H9 (cell line): ENCODE measurements at regions not wholly inside any gene's neighbourhood (a gene's known extent, or its start where the extent isn't known, plus 50 kb on each side); places are given as distances from the start of the nearest gene placed in this dataset.

ENCODE experiments used
- DNase-seq: peaks from one replicate; pipeline ENCODE4 v3.0.0-alpha.2; 2017
- H2AFZ ChIP-seq: one replicate; pipeline ENCODE4 v1.6.1; 2013; ENCODE audit warnings: mild to moderate bottlenecking, low read length, control low read depth, moderate library complexity
- H2AK5ac ChIP-seq: 2 replicates; pipeline ENCODE4 v1.6.1; 2013; ENCODE audit warnings: low read length, control low read depth, mixed read lengths; ENCODE audit not compliant: insufficient read length
- H2BK120ac ChIP-seq: one replicate; pipeline ENCODE4 v1.6.1; 2013; ENCODE audit warnings: low read depth, mild to moderate bottlenecking, low read length, control low read depth, inconsistent platforms; ENCODE audit not compliant: poor library complexity, severe bottlenecking
- H2BK12ac ChIP-seq: 2 replicates; pipeline ENCODE4 v1.6.1; 2013; ENCODE audit warnings: low read length, control low read depth, mixed read lengths, low read depth; ENCODE audit not compliant: insufficient read length
- H2BK15ac ChIP-seq: 2 replicates; pipeline ENCODE4 v1.6.1; 2013; ENCODE audit warnings: low read depth, low read length, control low read depth
- H2BK20ac ChIP-seq: one replicate; pipeline ENCODE4 v1.6.1; 2013; ENCODE audit warnings: low read depth, mild to moderate bottlenecking, low read length, control low read depth, inconsistent platforms; ENCODE audit not compliant: poor library complexity, severe bottlenecking
- H2BK5ac ChIP-seq: 2 replicates; pipeline ENCODE4 v1.6.1; 2013; ENCODE audit warnings: low read length, control low read depth, mixed read lengths; ENCODE audit not compliant: insufficient read length
- H3K14ac ChIP-seq: 2 replicates; pipeline ENCODE4 v1.6.1; 2013; ENCODE audit warnings: low read length, control low read depth; ENCODE audit not compliant: insufficient read depth
- H3K18ac ChIP-seq: 2 replicates; pipeline ENCODE4 v1.6.1; 2013; ENCODE audit warnings: low read depth, mild to moderate bottlenecking, mixed read lengths, low read length, control low read depth; ENCODE audit not compliant: insufficient read length
- H3K23ac ChIP-seq: 2 replicates; pipeline ENCODE4 v1.6.1; 2013; ENCODE audit warnings: low read length, control low read depth, mixed read lengths, low read depth; ENCODE audit not compliant: insufficient read length
- H3K23me2 ChIP-seq: 2 replicates; pipeline ENCODE4 v1.6.1; 2013; ENCODE audit warnings: low read depth, mild to moderate bottlenecking, mixed read lengths, low read length, control low read depth; ENCODE audit not compliant: insufficient read length, poor library complexity, severe bottlenecking
- H3K27ac ChIP-seq: 2 replicates; pipeline ENCODE4 v1.5.1; 2013; ENCODE audit warnings: low read length, control low read depth, mixed read lengths, low read depth; ENCODE audit not compliant: insufficient read length
- H3K27me3 ChIP-seq: 2 replicates; pipeline ENCODE4 v1.6.1; 2013; ENCODE audit warnings: low read length, control low read depth, inconsistent platforms; ENCODE audit not compliant: insufficient read depth
- H3K4ac ChIP-seq: 2 replicates; pipeline ENCODE4 v1.6.1; 2013; ENCODE audit warnings: low read depth, mild to moderate bottlenecking, control low read depth, inconsistent platforms, low read length, moderate library complexity
- H3K4me1 ChIP-seq: 2 replicates; pipeline ENCODE4 v1.6.1; 2013; ENCODE audit warnings: low read length, control low read depth, inconsistent platforms; ENCODE audit not compliant: insufficient read depth
- H3K4me2 ChIP-seq: 2 replicates; pipeline ENCODE4 v1.6.1; 2013; ENCODE audit warnings: low read length, control low read depth, mixed read lengths; ENCODE audit not compliant: insufficient read length, insufficient read depth
- H3K56ac ChIP-seq: 2 replicates; pipeline ENCODE4 v1.6.1; 2013; ENCODE audit warnings: low read depth, mild to moderate bottlenecking, mixed read lengths, low read length, control low read depth; ENCODE audit not compliant: insufficient read length
- H3K79me1 ChIP-seq: 2 replicates; pipeline ENCODE4 v1.6.1; 2013; ENCODE audit warnings: low read depth, mild to moderate bottlenecking, moderate library complexity, low read length, control low read depth, inconsistent platforms; ENCODE audit not compliant: insufficient read depth, poor library complexity, severe bottlenecking
- H3K79me2 ChIP-seq: 2 replicates; pipeline ENCODE4 v1.6.1; 2013; ENCODE audit warnings: low read length, control low read depth, inconsistent platforms; ENCODE audit not compliant: insufficient read depth
- H3K9ac ChIP-seq: 2 replicates; pipeline ENCODE4 v1.6.1; 2013; ENCODE audit warnings: low read length, control low read depth, mixed read lengths; ENCODE audit not compliant: insufficient read length; ENCODE audit errors: extremely low read depth
- H3K9me3 ChIP-seq: one replicate; pipeline ENCODE4 v1.6.1; 2013; ENCODE audit warnings: low read depth, low read length, inconsistent platforms; ENCODE audit not compliant: control insufficient read depth
- H3T11ph ChIP-seq: one replicate; pipeline ENCODE4 v1.6.1; 2013; ENCODE audit warnings: mild to moderate bottlenecking, low read length, control low read depth, inconsistent platforms
- H4K20me1 ChIP-seq: one replicate; pipeline ENCODE4 v1.6.1; 2013; ENCODE audit not compliant: control insufficient read depth, insufficient read length, insufficient read depth
- H4K5ac ChIP-seq: 2 replicates; pipeline ENCODE4 v1.6.1; 2013; ENCODE audit warnings: low read depth, mild to moderate bottlenecking, mixed read lengths, low read length, control low read depth; ENCODE audit not compliant: insufficient read length
- H4K8ac ChIP-seq: replicated peaks from 2 replicates; pipeline ENCODE4 v1.6.1; 2013; ENCODE audit warnings: low read length, control low read depth, mixed read lengths, low read depth; ENCODE audit not compliant: insufficient read length
- H4K91ac ChIP-seq: 2 replicates; pipeline ENCODE4 v1.6.1; 2013; ENCODE audit warnings: low read depth, mild to moderate bottlenecking, moderate library complexity, mixed read lengths, low read length, control low read depth; ENCODE audit not compliant: insufficient read length
- H3K27ac Mint-ChIP-seq, 3 experiments: 2 replicates in 2 of 3; 3 replicates in 1 of 3; pipeline ENCODE4 v1.8.0; 2020 to 2021; ENCODE audit warnings: mixed read lengths in 3 of 3, mild to moderate bottlenecking in 1 of 3, moderate library complexity in 1 of 3
- H3K27me3 Mint-ChIP-seq: 2 replicates; pipeline ENCODE4 v1.8.0; 2021; ENCODE audit warnings: low read depth, mild to moderate bottlenecking, moderate library complexity, mixed read lengths
- H3K36me3 Mint-ChIP-seq, 3 experiments: 2 replicates in 2 of 3; 3 replicates in 1 of 3; pipeline ENCODE4 v1.8.0; 2020 to 2021; ENCODE audit warnings: low read depth in 3 of 3, mixed read lengths in 3 of 3; ENCODE audit not compliant: insufficient read depth in 1 of 3
- H3K4me1 Mint-ChIP-seq, 2 experiments: 2 replicates each; pipeline ENCODE4 v1.8.0; 2020; ENCODE audit warnings: mixed read lengths in 2 of 2
- H3K4me3 Mint-ChIP-seq, 2 experiments: 2 replicates in 1 of 2; 3 replicates in 1 of 2; pipeline ENCODE4 v1.8.0; 2020 to 2021; ENCODE audit warnings: mild to moderate bottlenecking in 2 of 2, mixed read lengths in 2 of 2, moderate library complexity in 1 of 2
- H3K9me3 Mint-ChIP-seq, 2 experiments: 2 replicates in 1 of 2; 3 replicates in 1 of 2; pipeline ENCODE4 v1.8.0; 2020; ENCODE audit warnings: mild to moderate bottlenecking in 2 of 2, mixed read lengths in 2 of 2, moderate library complexity in 1 of 2
- WGBS: extraction: QIAGEN DNeasy Blood & Tissue Kit; methylation state at CpG from one replicate; pipeline ENCODE4 v1.1.7; 2013; ENCODE audit warnings: missing lambda C conversion rate, low lambda C conversion rate, mixed read lengths; ENCODE audit not compliant: insufficient read length; ENCODE audit errors: extremely low coverage; 5-methylcytosine and 5-hydroxymethylcytosine counted together
- TF ChIP-seq, protein P1 (sequence below): fragments of 200-600 bp; sonication (generic); conservative IDR thresholded peaks from 3 replicates; pipeline ENCODE4 v1.8.0; 2021; ENCODE audit warnings: antibody characterized with exemption, mild to moderate bottlenecking

DNA sequence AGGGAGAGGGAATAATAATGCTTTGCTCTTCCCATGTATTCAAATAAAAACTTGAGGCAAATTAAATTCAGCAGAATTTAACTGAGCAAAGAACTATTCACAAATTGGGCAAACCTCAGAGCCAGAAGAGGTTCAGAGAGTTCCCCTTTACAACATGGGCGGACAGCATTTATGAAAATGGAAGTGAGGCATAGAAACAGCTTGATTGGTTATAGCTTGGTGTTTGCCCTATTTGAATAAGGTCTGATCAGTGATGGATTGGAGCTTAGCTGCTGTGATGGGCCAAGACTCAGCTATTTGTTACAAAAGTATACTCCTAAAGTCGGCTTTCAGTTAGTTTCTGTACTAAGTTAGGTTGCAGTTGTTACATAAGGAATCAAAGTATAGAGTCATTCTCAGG, 63.0 kb downstream of the TMEM100 start:
- Mint-ChIP-seq H3K27me3 (no peaks in the 10 kb centered on the region), H3K4me3 (no peak overlapping the region), H3K36me3 (no peaks in the 10 kb centered on the region), H3K27ac (no peak overlapping the region), H3K9me3 (no peaks in the 10 kb centered on the region), H3K4me1 (peaks cover 6 to 7% of the 10 kb centered on the region in 2 experiments)
- H2BK15ac ChIP-seq: no peak overlapping the region
- no peak overlapping the region for H2AK5ac ChIP-seq
- no peak overlapping the region for H2BK12ac ChIP-seq
- H3K4ac ChIP-seq: no peak overlapping the region
- no peaks in the 10 kb centered on the region for H3K79me1 ChIP-seq
- H4K5ac ChIP-seq: no peak overlapping the region
- no peak overlapping the region for H3K9ac ChIP-seq
- no CpG with 5 or more reads among the region's 2 CpGs for WGBS
- no peak overlapping the region for H2BK5ac ChIP-seq
- no peaks in the 10 kb centered on the region for H3K27me3 ChIP-seq
- H3K23me2 ChIP-seq: no peaks in the 10 kb centered on the region
- no peaks in the 10 kb centered on the region for H3K4me1 ChIP-seq
- H3K14ac ChIP-seq: no peak overlapping the region
- no peak for DNase-seq
- no peak overlapping the region for H4K91ac ChIP-seq
- H3T11ph ChIP-seq: no peak overlapping the region
- no peak overlapping the region for H3K18ac ChIP-seq
- no peak overlapping the region for H4K8ac ChIP-seq
- no peak overlapping the region for H2BK120ac ChIP-seq
- H3K4me2 ChIP-seq: no peak overlapping the region
- no peak overlapping the region for H3K56ac ChIP-seq
- no peaks in the 10 kb centered on the region for H4K20me1 ChIP-seq
- H3K27ac ChIP-seq: no peak overlapping the region
- no peak overlapping the region for H2AFZ ChIP-seq
- H3K9me3 ChIP-seq: no peaks in the 10 kb centered on the region
- H3K23ac ChIP-seq: no peak overlapping the region
- H2BK20ac ChIP-seq: no peak overlapping the region
- no peaks in the 10 kb centered on the region for H3K79me2 ChIP-seq
- TF ChIP-seq, protein P1, sequence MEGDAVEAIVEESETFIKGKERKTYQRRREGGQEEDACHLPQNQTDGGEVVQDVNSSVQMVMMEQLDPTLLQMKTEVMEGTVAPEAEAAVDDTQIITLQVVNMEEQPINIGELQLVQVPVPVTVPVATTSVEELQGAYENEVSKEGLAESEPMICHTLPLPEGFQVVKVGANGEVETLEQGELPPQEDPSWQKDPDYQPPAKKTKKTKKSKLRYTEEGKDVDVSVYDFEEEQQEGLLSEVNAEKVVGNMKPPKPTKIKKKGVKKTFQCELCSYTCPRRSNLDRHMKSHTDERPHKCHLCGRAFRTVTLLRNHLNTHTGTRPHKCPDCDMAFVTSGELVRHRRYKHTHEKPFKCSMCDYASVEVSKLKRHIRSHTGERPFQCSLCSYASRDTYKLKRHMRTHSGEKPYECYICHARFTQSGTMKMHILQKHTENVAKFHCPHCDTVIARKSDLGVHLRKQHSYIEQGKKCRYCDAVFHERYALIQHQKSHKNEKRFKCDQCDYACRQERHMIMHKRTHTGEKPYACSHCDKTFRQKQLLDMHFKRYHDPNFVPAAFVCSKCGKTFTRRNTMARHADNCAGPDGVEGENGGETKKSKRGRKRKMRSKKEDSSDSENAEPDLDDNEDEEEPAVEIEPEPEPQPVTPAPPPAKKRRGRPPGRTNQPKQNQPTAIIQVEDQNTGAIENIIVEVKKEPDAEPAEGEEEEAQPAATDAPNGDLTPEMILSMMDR: no peak
